HCT116 (cell line): ENCODE measurements at regions not wholly inside any gene's neighbourhood (a gene's known extent, or its start where the extent isn't known, plus 50 kb on each side); places are given as distances from the start of the nearest gene placed in this dataset.

Source experiments
- ATAC-seq: fragments of 200-7000 bp; cut with Tn5 transposase; 2 replicates; pipeline ENCODE4 v1.9.1; 2020; ENCODE audit warnings: mild to moderate bottlenecking, moderate library complexity
- BruUV-seq: library from RNA; stranded (reverse); fragments of 400-500 nt; replicated peaks from 2 replicates; lab custom pipeline; 2021; lab: Mats Ljungman, UMichigan
- CTCF ChIA-PET: fragments of 300-600 bp; sonication (Branson Sonifier 250); formaldehyde crosslinking; loops from one replicate; lab custom pipeline; 2021; ENCODE audit warnings: antibody characterized with exemption; lab: Charles Lee
- POLR2A ChIA-PET: fragments of 300-600, 350-600 bp; sonication (Branson Sonifier 250); formaldehyde crosslinking; loops from one replicate; lab custom pipeline; 2021; ENCODE audit warnings: antibody characterized with exemption; lab: Charles Lee
- RAD21 ChIA-PET, 2 experiments: fragments of 300-600 bp; sonication (Branson Sonifier 250); formaldehyde crosslinking; loops; one replicate each; lab custom pipeline; 2023; ENCODE audit warnings: low total read pairs in 2 of 2; ENCODE audit not compliant: uncharacterized antibody in 2 of 2, unreplicated experiment in 2 of 2, low non-redundant PET in 1 of 2; lab: Charles Lee
- DNase-seq: peaks from one replicate; pipeline ENCODE4 v3.0.0-alpha.2; 2010; ENCODE audit warnings: low read depth, low spot score
- H2AFZ ChIP-seq: fragments of 200-600 bp; shearing (Covaris generic), sonication (generic); 2 replicates; pipeline ENCODE4 v1.6.1; 2017; ENCODE audit warnings: low read depth, mixed run types, mixed read lengths, antibody characterized with exemption, low read length; ENCODE audit not compliant: poor library complexity, severe bottlenecking
- H3K27ac ChIP-seq: 2 replicates; pipeline ENCODE4 v1.5.1; 2012; ENCODE audit warnings: low read depth, low read length
- H3K27me3 ChIP-seq: fragments of 200-600 bp; sonication (generic); 2 replicates; pipeline ENCODE4 v1.6.1; 2016; ENCODE audit warnings: mixed run types, low read length, mixed read lengths; ENCODE audit not compliant: insufficient read depth
- H3K36me3 ChIP-seq, 2 experiments: fragments of 200-500 bp in 1 of 2; fragments of 200-600 bp in 1 of 2; sonication (Bioruptor generic) in 1 of 2; sonication (generic) in 1 of 2; 2 replicates each; pipeline versions ENCODE4 v1.5.1 to v1.6.1; 2014 to 2016; ENCODE audit warnings: low read length in 2 of 2, inconsistent platforms in 1 of 2, mixed read lengths in 1 of 2, mixed run types in 1 of 2; ENCODE audit not compliant: insufficient read depth in 2 of 2, control insufficient read depth in 1 of 2
- H3K4me1 ChIP-seq, 2 experiments: fragments of 200-600 bp in 1 of 2; sonication (generic) in 1 of 2; 2 replicates each; pipeline versions ENCODE4 v1.5.1 to v1.6.1; 2012 to 2017; ENCODE audit warnings: low read length in 2 of 2, inconsistent platforms in 1 of 2, mild to moderate bottlenecking in 1 of 2, mixed read lengths in 1 of 2, mixed run types in 1 of 2, moderate library complexity in 1 of 2; ENCODE audit not compliant: insufficient read depth in 2 of 2, control insufficient read depth in 1 of 2
- H3K4me2 ChIP-seq: fragments of 200-600 bp; sonication (generic); 2 replicates; pipeline ENCODE4 v1.6.1; 2017; ENCODE audit warnings: mixed run types, low read length, mixed read lengths
- H3K4me3 ChIP-seq, 2 experiments: fragments of 200-600 bp in 1 of 2; sonication (generic) in 1 of 2; replicated peaks in 1 of 2; 2 replicates each; pipeline ENCODE4 v1.5.1; 2011 to 2016; ENCODE audit warnings: low read length in 2 of 2, control low read depth in 1 of 2, low read depth in 1 of 2, mild to moderate bottlenecking in 1 of 2, mixed read lengths in 1 of 2, mixed run types in 1 of 2
- H3K79me2 ChIP-seq: fragments of 200-600 bp; sonication (generic); 2 replicates; pipeline ENCODE4 v1.6.1; 2017; ENCODE audit warnings: mild to moderate bottlenecking, mixed run types, low read length, moderate library complexity, mixed read lengths; ENCODE audit not compliant: insufficient read depth
- H3K9ac ChIP-seq: fragments of 200-600 bp; sonication (generic); 2 replicates; pipeline ENCODE4 v1.6.1; 2016; ENCODE audit warnings: low read length, mixed read lengths
- H3K9me2 ChIP-seq: fragments of 200-600 bp; sonication (generic), shearing (Covaris generic); 2 replicates; pipeline ENCODE4 v1.6.1; 2017; ENCODE audit warnings: mixed run types, mild to moderate bottlenecking, moderate library complexity; ENCODE audit not compliant: insufficient read depth
- H3K9me3 ChIP-seq, 2 experiments: fragments of 200-500 bp in 1 of 2; fragments of 200-600 bp in 1 of 2; sonication (Bioruptor generic) in 1 of 2; sonication (generic) in 1 of 2; 2 replicates each; pipeline ENCODE4 v1.6.1; 2014 to 2017; ENCODE audit warnings: low read length in 2 of 2, mixed read lengths in 2 of 2, inconsistent platforms in 1 of 2, low read depth in 1 of 2, mild to moderate bottlenecking in 1 of 2, mixed run types in 1 of 2, moderate library complexity in 1 of 2; ENCODE audit not compliant: control insufficient read depth in 1 of 2, insufficient read depth in 1 of 2
- H4K20me1 ChIP-seq: fragments of 200-600 bp; sonication (generic), shearing (Covaris generic); 2 replicates; pipeline ENCODE4 v1.6.1; 2017; ENCODE audit warnings: mixed run types, mild to moderate bottlenecking, moderate library complexity; ENCODE audit not compliant: insufficient read depth
- CEBPB ChIP-seq: IDR thresholded peaks from 2 replicates; pipeline ENCODE4 v1.6.1; 2012; ENCODE audit warnings: low read depth
- ELF1 ChIP-seq: IDR thresholded peaks from 2 replicates; pipeline ENCODE4 v1.6.1; 2012; ENCODE audit warnings: low read depth, borderline replicate concordance
- FOSL1 ChIP-seq: IDR thresholded peaks from 2 replicates; pipeline ENCODE4 v1.6.1; 2012; ENCODE audit warnings: low read depth
- POLR2A ChIP-seq: IDR thresholded peaks from 2 replicates; pipeline ENCODE4 v1.7.0; 2011; ENCODE audit warnings: borderline replicate concordance; ENCODE audit not compliant: insufficient read depth, insufficient read length; ENCODE audit errors: extremely low read depth
- POLR2AphosphoS5 ChIP-seq: IDR thresholded peaks from 2 replicates; pipeline ENCODE4 v1.6.1; 2011; ENCODE audit warnings: mild to moderate bottlenecking, low read depth, low read length, moderate library complexity
- RAD21 ChIP-seq: IDR thresholded peaks from 2 replicates; pipeline ENCODE4 v1.6.1; 2012; ENCODE audit warnings: low read depth, mild to moderate bottlenecking
- SP1 ChIP-seq: IDR thresholded peaks from 2 replicates; pipeline ENCODE4 v1.6.1; 2012; ENCODE audit warnings: low read depth
- SRF ChIP-seq: IDR thresholded peaks from 2 replicates; pipeline ENCODE4 v1.6.1; 2012; ENCODE audit warnings: low read depth
- TCF7L2 ChIP-seq: IDR thresholded peaks from 2 replicates; pipeline ENCODE4 v1.7.0; 2011; ENCODE audit warnings: borderline replicate concordance, inconsistent platforms; ENCODE audit not compliant: insufficient read depth, insufficient read length; ENCODE audit errors: extremely low read depth
- YY1 ChIP-seq: IDR thresholded peaks from 2 replicates; pipeline ENCODE4 v1.6.1; 2011; ENCODE audit warnings: low read length, low read depth, moderate library complexity, mild to moderate bottlenecking; ENCODE audit not compliant: insufficient replicate concordance; ENCODE audit errors: extremely low read depth
- ZFX ChIP-seq: fragments of 450-650 bp; IDR thresholded peaks from 2 replicates; pipeline ENCODE4 v1.6.1; 2017
- ZNF274 ChIP-seq: fragments of 200-500 bp; sonication (Bioruptor generic); IDR thresholded peaks from 2 replicates; pipeline ENCODE4 v1.6.1; 2014; ENCODE audit warnings: mild to moderate bottlenecking, low read depth, low read length, inconsistent platforms
- intact Hi-C: fragments of 100-400 bp; cut with micrococcal nuclease; formaldehyde crosslinking; loops from 2 replicates; pipeline ENCODE4 v1.10.0; 2022
- TF ChIP-seq, protein P1 (sequence below): IDR thresholded peaks from 2 replicates; pipeline ENCODE4 v1.6.1; 2012
- TF ChIP-seq, protein P2 (sequence below): IDR thresholded peaks from 2 replicates; pipeline ENCODE4 v1.6.1; 2011; ENCODE audit warnings: mild to moderate bottlenecking, low read length, moderate library complexity; ENCODE audit not compliant: insufficient replicate concordance; ENCODE audit errors: extremely low read depth
- TF ChIP-seq, protein P3 (sequence below): IDR thresholded peaks from 2 replicates; pipeline ENCODE4 v1.6.1; 2012
- TF ChIP-seq, protein P4 (sequence below), 3 experiments: fragments of 200-600 bp in 1 of 3; sonication (generic) in 1 of 3; IDR thresholded peaks in 2 of 3; conservative IDR thresholded peaks in 1 of 3; 2 replicates each; pipeline ENCODE4 v1.5.1; 2012 to 2017; ENCODE audit warnings: low read depth in 2 of 3, low read length in 2 of 3, antibody characterized with exemption in 1 of 3, borderline replicate concordance in 1 of 3, control low read depth in 1 of 3, mild to moderate bottlenecking in 1 of 3, mixed read lengths in 1 of 3, mixed run types in 1 of 3, moderate library complexity in 1 of 3; ENCODE audit not compliant: insufficient read depth in 1 of 3

DNA sequence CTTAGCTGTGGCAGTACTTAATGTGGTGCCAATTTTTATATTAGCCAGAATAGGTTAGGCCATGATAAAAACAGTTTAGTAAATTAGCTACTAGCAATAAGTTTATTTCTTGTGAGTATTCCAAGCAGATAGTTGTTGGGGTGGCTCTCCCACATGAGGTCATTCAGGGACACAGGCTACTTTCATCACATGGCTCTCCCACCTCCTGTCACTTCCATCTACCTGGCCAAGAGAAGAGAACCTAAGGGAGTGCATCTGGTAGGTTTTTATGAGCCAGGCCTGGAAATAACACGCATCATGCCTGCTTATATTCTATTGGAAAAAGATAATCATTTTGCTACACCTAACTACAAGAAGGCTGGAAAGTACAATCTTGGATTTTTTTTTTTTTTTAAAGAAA lies 161.4 kb upstream of the CCNH start:
- Histone ChIP-seq H3K4me3 (no peak overlapping the region), H3K27me3 (no peaks in the 10 kb centered on the region), H4K20me1 (no peaks in the 10 kb centered on the region), H3K27ac (no peak overlapping the region), H3K79me2 (no peaks in the 10 kb centered on the region), H2AFZ (no peak overlapping the region)
- BruUV-seq = no TSS peak
- ChIA-PET RAD21 (no interaction called here), POLR2A (no interaction called here)
- no peak for TF ChIP-seq YY1
- no peak for TF ChIP-seq ZFX
- TF ChIP-seq RAD21 = no peak
- no peak for TF ChIP-seq ZNF274
- TF ChIP-seq FOSL1 = no peak
- TF ChIP-seq TCF7L2 = no peak
- TF ChIP-seq, protein P1, sequence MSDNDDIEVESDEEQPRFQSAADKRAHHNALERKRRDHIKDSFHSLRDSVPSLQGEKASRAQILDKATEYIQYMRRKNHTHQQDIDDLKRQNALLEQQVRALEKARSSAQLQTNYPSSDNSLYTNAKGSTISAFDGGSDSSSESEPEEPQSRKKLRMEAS = no peak
- TF ChIP-seq ELF1 = no peak
- no peak for TF ChIP-seq CEBPB
- TF ChIP-seq SRF = no peak
- TF ChIP-seq, protein P2, sequence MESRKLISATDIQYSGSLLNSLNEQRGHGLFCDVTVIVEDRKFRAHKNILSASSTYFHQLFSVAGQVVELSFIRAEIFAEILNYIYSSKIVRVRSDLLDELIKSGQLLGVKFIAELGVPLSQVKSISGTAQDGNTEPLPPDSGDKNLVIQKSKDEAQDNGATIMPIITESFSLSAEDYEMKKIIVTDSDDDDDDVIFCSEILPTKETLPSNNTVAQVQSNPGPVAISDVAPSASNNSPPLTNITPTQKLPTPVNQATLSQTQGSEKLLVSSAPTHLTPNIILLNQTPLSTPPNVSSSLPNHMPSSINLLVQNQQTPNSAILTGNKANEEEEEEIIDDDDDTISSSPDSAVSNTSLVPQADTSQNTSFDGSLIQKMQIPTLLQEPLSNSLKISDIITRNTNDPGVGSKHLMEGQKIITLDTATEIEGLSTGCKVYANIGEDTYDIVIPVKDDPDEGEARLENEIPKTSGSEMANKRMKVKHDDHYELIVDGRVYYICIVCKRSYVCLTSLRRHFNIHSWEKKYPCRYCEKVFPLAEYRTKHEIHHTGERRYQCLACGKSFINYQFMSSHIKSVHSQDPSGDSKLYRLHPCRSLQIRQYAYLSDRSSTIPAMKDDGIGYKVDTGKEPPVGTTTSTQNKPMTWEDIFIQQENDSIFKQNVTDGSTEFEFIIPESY = no peak
- TF ChIP-seq POLR2A = no peak
- no peak for TF ChIP-seq POLR2AphosphoS5
- TF ChIP-seq SP1 = no peak
- TF ChIP-seq, protein P3, sequence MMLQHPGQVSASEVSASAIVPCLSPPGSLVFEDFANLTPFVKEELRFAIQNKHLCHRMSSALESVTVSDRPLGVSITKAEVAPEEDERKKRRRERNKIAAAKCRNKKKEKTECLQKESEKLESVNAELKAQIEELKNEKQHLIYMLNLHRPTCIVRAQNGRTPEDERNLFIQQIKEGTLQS = no peak
- TF ChIP-seq, protein P4, sequence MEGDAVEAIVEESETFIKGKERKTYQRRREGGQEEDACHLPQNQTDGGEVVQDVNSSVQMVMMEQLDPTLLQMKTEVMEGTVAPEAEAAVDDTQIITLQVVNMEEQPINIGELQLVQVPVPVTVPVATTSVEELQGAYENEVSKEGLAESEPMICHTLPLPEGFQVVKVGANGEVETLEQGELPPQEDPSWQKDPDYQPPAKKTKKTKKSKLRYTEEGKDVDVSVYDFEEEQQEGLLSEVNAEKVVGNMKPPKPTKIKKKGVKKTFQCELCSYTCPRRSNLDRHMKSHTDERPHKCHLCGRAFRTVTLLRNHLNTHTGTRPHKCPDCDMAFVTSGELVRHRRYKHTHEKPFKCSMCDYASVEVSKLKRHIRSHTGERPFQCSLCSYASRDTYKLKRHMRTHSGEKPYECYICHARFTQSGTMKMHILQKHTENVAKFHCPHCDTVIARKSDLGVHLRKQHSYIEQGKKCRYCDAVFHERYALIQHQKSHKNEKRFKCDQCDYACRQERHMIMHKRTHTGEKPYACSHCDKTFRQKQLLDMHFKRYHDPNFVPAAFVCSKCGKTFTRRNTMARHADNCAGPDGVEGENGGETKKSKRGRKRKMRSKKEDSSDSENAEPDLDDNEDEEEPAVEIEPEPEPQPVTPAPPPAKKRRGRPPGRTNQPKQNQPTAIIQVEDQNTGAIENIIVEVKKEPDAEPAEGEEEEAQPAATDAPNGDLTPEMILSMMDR (IDR thresholded peaks at IDR 0.05 in 2 of 3, conservative IDR thresholded peaks at IDR 0.05 in 1 of 3; ENCODE audit: borderline replicate concordance in 1 of 3, insufficient read depth in 1 of 3, low read depth in 2 of 3, low read length in 2 of 3) = no peak
- TF ChIP-seq, all 23 proteins: peak for 0
- Histone ChIP-seq H3K4me1 (no peaks in the 10 kb centered on the region; a peak in 1 of 4 replicates), H3K4me2 (no peak overlapping the region), H3K9me3 (no peaks in the 10 kb centered on the region), H3K9ac (no peak overlapping the region), H3K9me2 (no peaks in the 10 kb centered on the region), H3K36me3 (no peaks in the 10 kb centered on the region)
- DNase-seq (no peak), ATAC-seq (no peak)
- intact Hi-C loops = no loop called here
- CTCF ChIA-PET = no interaction called here
